ENCODE measurements at regions not wholly inside any gene's neighbourhood (a gene's known extent, or its start where the extent isn't known, plus 50 kb on each side); places are given as distances from the start of the nearest gene placed in this dataset.

DNA sequence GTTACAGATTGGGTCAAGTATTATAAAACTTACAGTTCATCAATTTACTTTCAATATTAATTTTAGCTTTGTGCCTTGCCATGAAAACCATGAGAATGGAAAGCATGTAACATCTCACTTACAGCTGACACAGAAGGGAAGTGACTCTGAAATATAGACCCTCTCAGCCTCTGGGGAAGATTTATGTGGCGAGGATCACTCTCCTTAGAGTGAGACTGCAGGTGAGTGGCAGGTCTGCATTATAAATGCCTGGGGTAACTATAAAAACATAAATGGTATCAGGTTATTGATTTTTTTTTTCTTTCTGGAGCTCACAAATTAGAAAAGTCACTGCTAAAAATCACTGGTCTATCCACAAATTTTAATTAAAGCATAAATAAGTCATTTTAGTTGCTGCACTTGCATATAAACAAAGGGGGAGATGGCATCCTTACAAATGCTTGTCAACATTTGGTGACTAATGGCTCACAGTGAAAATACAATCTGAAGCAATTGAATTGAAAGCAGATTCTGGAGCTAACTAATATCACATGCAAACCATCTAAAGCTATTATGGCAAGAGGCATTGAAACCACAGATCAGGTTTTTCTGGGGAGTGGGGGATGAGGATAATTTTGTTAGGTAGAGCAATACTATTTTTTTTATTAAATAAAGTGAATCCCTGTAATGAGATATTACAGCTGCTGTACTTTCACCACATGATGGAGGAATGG is 200.9 kb downstream of the TM2D1 start:
- TF ChIP-seq POLR2A (IDR thresholded peaks at IDR 0.05; ENCODE audit: insufficient read depth in 1 of 2, low read depth in 2 of 2, low read length in 2 of 2) (no peak), ZNF24 (IDR thresholded peaks at IDR 0.05) (no peak), ZBTB1 (CRISPR knock-in tag; IDR thresholded peaks at IDR 0.05; ENCODE audit: borderline replicate concordance) (no peak), SETDB1 (CRISPR knock-in tag; IDR thresholded peaks at IDR 0.05; ENCODE audit: borderline replicate concordance) (no peak)
- TF ChIP-seq, protein P1, sequence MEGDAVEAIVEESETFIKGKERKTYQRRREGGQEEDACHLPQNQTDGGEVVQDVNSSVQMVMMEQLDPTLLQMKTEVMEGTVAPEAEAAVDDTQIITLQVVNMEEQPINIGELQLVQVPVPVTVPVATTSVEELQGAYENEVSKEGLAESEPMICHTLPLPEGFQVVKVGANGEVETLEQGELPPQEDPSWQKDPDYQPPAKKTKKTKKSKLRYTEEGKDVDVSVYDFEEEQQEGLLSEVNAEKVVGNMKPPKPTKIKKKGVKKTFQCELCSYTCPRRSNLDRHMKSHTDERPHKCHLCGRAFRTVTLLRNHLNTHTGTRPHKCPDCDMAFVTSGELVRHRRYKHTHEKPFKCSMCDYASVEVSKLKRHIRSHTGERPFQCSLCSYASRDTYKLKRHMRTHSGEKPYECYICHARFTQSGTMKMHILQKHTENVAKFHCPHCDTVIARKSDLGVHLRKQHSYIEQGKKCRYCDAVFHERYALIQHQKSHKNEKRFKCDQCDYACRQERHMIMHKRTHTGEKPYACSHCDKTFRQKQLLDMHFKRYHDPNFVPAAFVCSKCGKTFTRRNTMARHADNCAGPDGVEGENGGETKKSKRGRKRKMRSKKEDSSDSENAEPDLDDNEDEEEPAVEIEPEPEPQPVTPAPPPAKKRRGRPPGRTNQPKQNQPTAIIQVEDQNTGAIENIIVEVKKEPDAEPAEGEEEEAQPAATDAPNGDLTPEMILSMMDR (CRISPR knock-in tag; IDR thresholded peaks at IDR 0.05) = no peak

Measured in HepG2 (cell line).